Keratinocyte (primary cell): ENCODE measurements at regions not wholly inside any gene's neighbourhood (a gene's known extent, or its start where the extent isn't known, plus 50 kb on each side); places are given as distances from the start of the nearest gene placed in this dataset.
A peak's percentile ranks its signal among the peaks of the same experiment; 100 is the strongest.
"Not testable (repeated sequence)": the region's sequence is repeated elsewhere in the genome, so short reads cannot be mapped to it uniquely, and the experiment has no call there.

ENCODE experiments used
- DNase-seq: peaks from one replicate; pipeline ENCODE4 v3.0.0-alpha.2; 2011; ENCODE audit warnings: low read depth, missing footprints, low spot score
- FAIRE-seq: peaks from 2 replicates; lab custom pipeline; 2011; peaks lifted over from hg19 to GRCh38; lab: Jason Lieb, UNC
- H2AFZ ChIP-seq: 2 replicates; pipeline ENCODE4 v1.6.0; 2012; ENCODE audit warnings: low read length, control low read depth, inconsistent platforms; ENCODE audit not compliant: control insufficient read depth
- H3K27ac ChIP-seq: 2 replicates; pipeline ENCODE4 v1.5.1; 2011; ENCODE audit warnings: low read length; ENCODE audit not compliant: control insufficient read depth, insufficient read depth
- H3K27me3 ChIP-seq: 3 replicates; pipeline ENCODE4 v1.6.0; 2011; ENCODE audit warnings: low read length; ENCODE audit not compliant: control insufficient read depth, insufficient read depth; ENCODE audit errors: extremely low read depth
- H3K36me3 ChIP-seq, 2 experiments: 2 replicates in 1 of 2; 3 replicates in 1 of 2; pipeline ENCODE4 v1.5.1; 2011; ENCODE audit warnings: low read length in 2 of 2, mild to moderate bottlenecking in 1 of 2; ENCODE audit not compliant: control insufficient read depth in 2 of 2, insufficient read depth in 2 of 2; ENCODE audit errors: extremely low read depth in 1 of 2
- H3K4me1 ChIP-seq: 3 replicates; pipeline ENCODE4 v1.5.1; 2011; ENCODE audit warnings: low read length; ENCODE audit not compliant: control insufficient read depth, insufficient read depth; ENCODE audit errors: extremely low read depth
- H3K4me2 ChIP-seq: 3 replicates; pipeline ENCODE4 v1.6.0; 2011; ENCODE audit warnings: low read depth, low read length; ENCODE audit not compliant: control insufficient read depth, insufficient read depth; ENCODE audit errors: extremely low read depth
- H3K4me3 ChIP-seq, 3 experiments: fragments of 200-600 bp in 1 of 3; sonication (generic) in 1 of 3; 2 replicates in 2 of 3; 3 replicates in 1 of 3; pipeline ENCODE4 v1.5.1; 2011 to 2016; ENCODE audit warnings: low read length in 3 of 3, mild to moderate bottlenecking in 3 of 3, control low read depth in 2 of 3, inconsistent platforms in 1 of 3, low read depth in 1 of 3, mixed read lengths in 1 of 3, mixed run types in 1 of 3, moderate library complexity in 1 of 3; ENCODE audit not compliant: control insufficient read depth in 2 of 3, insufficient read depth in 2 of 3; ENCODE audit errors: extremely low read depth in 1 of 3
- H3K79me2 ChIP-seq: 2 replicates; pipeline ENCODE4 v1.6.0; 2012; ENCODE audit warnings: low read length; ENCODE audit not compliant: control insufficient read depth, insufficient read depth
- H3K9ac ChIP-seq: 3 replicates; pipeline ENCODE4 v1.6.0; 2011; ENCODE audit warnings: low read length; ENCODE audit not compliant: control insufficient read depth, insufficient read depth; ENCODE audit errors: extremely low read depth
- H3K9me1 ChIP-seq: 3 replicates; pipeline ENCODE4 v1.6.0; 2011; ENCODE audit warnings: low read length; ENCODE audit not compliant: control insufficient read depth, insufficient read depth; ENCODE audit errors: extremely low read depth
- H3K9me3 ChIP-seq: 2 replicates; pipeline ENCODE4 v1.5.1; 2012; ENCODE audit warnings: low read depth, low read length; ENCODE audit not compliant: control insufficient read depth
- H4K20me1 ChIP-seq: 3 replicates; pipeline ENCODE4 v1.6.0; 2011; ENCODE audit warnings: low read length; ENCODE audit not compliant: control insufficient read depth, insufficient read depth; ENCODE audit errors: extremely low read depth
- dilution Hi-C: fragments of 300-500 bp; cut with MboI; formaldehyde crosslinking; loops from one replicate; pipeline ENCODE4 v1.7.0; 2020; ENCODE audit warnings: low sequenced_read_pairs; ENCODE audit not compliant: extremely low pct_ligation_motif_present

GRCh38 chr15:44817797-44818196, 81.5 kb downstream of the TRIM69 start:
- H3K79me2 ChIP-seq, FAIRE-seq, H3K9me3 ChIP-seq, H3K27me3 ChIP-seq, H3K4me2 ChIP-seq, H3K4me3 ChIP-seq, H3K36me3 ChIP-seq, DNase-seq, dilution Hi-C loops, H3K9ac ChIP-seq, H3K4me1 ChIP-seq, H2AFZ ChIP-seq, H4K20me1 ChIP-seq, H3K9me1 ChIP-seq, H3K27ac ChIP-seq: not testable (repeated sequence)

GRCh38 chr15:44819331-44819987, 83.1 kb downstream of the TRIM69 start:
- FAIRE-seq, H3K4me1 ChIP-seq, H4K20me1 ChIP-seq, H3K36me3 ChIP-seq, H3K9me3 ChIP-seq, H3K79me2 ChIP-seq, H3K4me2 ChIP-seq, H3K27ac ChIP-seq, H3K27me3 ChIP-seq, dilution Hi-C loops, H3K4me3 ChIP-seq, DNase-seq, H3K9ac ChIP-seq, H3K9me1 ChIP-seq: not testable (repeated sequence)
- H2AFZ ChIP-seq, result peak overlapping the region; percentile 59

GRCh38 chr15:44820535-44820934, 84.2 kb downstream of the TRIM69 start:
- H3K79me2 ChIP-seq, FAIRE-seq, H3K27ac ChIP-seq, H3K9ac ChIP-seq, DNase-seq, dilution Hi-C loops, H3K4me3 ChIP-seq, H3K4me1 ChIP-seq, H3K9me3 ChIP-seq, H3K36me3 ChIP-seq, H3K27me3 ChIP-seq, H4K20me1 ChIP-seq, H3K4me2 ChIP-seq, H2AFZ ChIP-seq, H3K9me1 ChIP-seq: not testable (repeated sequence)

- H3K36me3 ChIP-seq, H3K9ac ChIP-seq, dilution Hi-C loops, H3K27me3 ChIP-seq, FAIRE-seq, DNase-seq, H3K9me3 ChIP-seq, H3K4me2 ChIP-seq, H3K79me2 ChIP-seq, H4K20me1 ChIP-seq, H3K27ac ChIP-seq, H3K4me3 ChIP-seq, H3K9me1 ChIP-seq, H2AFZ ChIP-seq, H3K4me1 ChIP-seq: not testable (repeated sequence)
These were observed 84.6 kb downstream of the TRIM69 start for GRCh38 chr15:44820967-44821366.

- H3K9ac ChIP-seq, H3K4me3 ChIP-seq, H3K27me3 ChIP-seq, dilution Hi-C loops, H3K79me2 ChIP-seq, H2AFZ ChIP-seq, H3K4me2 ChIP-seq, H3K9me1 ChIP-seq, H3K36me3 ChIP-seq, H3K27ac ChIP-seq, H3K4me1 ChIP-seq, FAIRE-seq, DNase-seq, H4K20me1 ChIP-seq, H3K9me3 ChIP-seq: not testable (repeated sequence)
These were observed 88.2 kb downstream of the TRIM69 start for GRCh38 chr15:44824277-44825145.
